ENCODE measurements at regions not wholly inside any gene's neighbourhood (a gene's known extent, or its start where the extent isn't known, plus 50 kb on each side); places are given as distances from the start of the nearest gene placed in this dataset.

DNA sequence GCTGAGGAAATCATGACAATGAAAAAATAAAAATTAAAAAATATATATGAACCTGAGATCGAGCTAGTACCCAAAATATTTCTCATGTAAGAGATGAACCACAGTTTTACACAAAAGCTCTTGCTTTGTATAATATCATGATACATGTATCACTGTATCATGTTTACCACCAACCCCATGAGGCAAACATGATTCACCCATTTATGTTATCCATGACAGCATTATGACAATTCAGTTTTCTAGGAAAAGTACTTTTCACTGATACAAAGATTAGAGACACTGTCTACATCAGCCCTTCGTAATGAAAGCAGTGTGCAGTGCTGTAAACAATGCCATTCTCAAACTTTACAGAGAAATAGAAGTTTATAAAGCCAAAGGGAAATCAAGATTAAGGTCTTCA is 852.5 kb upstream of the LRRC4C start:
- TF ChIP-seq EP300 (IDR thresholded peaks at IDR 0.05) (no peak), POLR2A (IDR thresholded peaks at IDR 0.05) (no peak), POLR2AphosphoS5 (IDR thresholded peaks at IDR 0.05) (no peak)
- TF ChIP-seq, protein P1, sequence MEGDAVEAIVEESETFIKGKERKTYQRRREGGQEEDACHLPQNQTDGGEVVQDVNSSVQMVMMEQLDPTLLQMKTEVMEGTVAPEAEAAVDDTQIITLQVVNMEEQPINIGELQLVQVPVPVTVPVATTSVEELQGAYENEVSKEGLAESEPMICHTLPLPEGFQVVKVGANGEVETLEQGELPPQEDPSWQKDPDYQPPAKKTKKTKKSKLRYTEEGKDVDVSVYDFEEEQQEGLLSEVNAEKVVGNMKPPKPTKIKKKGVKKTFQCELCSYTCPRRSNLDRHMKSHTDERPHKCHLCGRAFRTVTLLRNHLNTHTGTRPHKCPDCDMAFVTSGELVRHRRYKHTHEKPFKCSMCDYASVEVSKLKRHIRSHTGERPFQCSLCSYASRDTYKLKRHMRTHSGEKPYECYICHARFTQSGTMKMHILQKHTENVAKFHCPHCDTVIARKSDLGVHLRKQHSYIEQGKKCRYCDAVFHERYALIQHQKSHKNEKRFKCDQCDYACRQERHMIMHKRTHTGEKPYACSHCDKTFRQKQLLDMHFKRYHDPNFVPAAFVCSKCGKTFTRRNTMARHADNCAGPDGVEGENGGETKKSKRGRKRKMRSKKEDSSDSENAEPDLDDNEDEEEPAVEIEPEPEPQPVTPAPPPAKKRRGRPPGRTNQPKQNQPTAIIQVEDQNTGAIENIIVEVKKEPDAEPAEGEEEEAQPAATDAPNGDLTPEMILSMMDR (IDR thresholded peaks at IDR 0.05): no peak

All from stomach (tissue), 4 donors.